ENCODE measurements at regions not wholly inside any gene's neighbourhood (a gene's known extent, or its start where the extent isn't known, plus 50 kb on each side); places are given as distances from the start of the nearest gene placed in this dataset.
"Not testable (repeated sequence)": the region's sequence is repeated elsewhere in the genome, so short reads cannot be mapped to it uniquely, and the experiment has no call there.

DNA sequence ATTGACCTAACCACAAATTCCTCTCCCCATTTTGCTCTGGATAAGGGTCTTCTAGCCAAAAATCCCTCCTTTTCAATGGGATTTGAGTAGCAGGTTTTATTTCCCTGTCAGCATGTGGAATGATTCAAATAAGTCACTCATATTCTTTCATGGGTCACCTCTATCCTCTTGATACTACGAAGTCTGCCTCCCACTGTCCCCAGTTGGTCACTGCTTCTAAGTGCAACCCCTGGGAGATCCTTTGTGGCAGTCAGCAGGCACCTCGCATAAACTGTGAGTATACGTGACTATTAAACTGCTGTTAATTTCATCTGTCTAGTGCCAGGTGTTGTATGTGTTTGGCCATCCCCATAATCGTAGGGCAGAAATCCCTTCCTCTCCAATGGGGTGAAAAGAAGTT, 1667.9 kb upstream of the PCDH7 start:
- DNase-seq = no peak

DNA sequence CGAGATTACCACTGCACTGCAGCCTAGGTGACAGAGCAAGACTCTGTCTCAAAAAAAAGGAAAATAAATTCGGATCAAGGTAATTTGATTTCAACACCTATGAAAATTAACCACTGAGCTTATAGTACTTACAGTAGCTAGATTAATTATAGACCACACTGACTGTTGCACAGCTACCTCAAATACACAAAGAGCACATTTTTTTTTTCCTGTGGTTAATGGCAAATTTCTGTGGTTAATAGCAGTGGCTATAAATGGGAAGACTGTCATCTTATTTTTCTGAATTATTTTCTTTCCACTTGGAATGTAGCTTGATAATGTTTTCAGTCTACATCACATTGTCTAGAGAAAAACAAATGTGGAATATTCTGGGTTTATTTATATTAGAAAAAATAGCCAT, 1661.6 kb upstream of the PCDH7 start:
- no peak for DNase-seq

DNA sequence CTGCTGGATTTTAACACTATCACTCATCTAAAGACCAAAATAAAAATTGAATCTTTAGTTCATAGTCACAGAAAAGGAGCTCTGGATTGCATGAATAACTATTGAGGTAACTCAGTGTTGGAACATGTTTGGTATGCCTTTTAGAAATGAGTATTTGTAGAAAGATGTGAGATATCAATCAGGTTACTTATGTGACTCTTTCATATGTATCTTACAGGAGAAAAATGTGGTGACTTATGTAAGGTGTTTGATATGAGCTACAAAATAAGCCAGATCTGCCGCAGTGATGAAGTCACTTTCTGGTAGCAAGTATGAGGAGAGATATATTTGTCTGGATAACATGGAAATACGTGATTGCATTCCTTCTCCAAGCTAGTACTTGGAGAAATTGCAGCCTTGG, 1653.3 kb upstream of the PCDH7 start:
- no peak for DNase-seq

DNA sequence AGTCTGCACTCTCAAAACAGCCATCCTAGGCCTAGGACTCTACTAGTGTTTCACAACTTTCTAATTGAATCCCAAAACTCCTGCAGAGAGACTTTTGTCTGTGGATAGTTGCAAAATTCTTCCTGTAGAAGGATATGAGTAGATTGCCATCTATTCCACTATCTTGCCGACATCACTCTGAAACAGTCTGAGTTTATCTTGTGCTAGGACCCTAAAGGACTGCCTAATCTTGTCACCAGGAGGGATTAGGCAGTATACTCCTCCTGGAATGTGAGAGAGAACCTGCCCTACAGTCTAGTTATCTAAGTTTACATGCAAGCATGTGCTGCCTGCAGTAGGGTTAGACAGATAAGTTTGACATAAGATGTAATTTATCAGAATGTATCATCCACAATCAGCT, 1646.6 kb upstream of the PCDH7 start:
- no peak for DNase-seq

DNA sequence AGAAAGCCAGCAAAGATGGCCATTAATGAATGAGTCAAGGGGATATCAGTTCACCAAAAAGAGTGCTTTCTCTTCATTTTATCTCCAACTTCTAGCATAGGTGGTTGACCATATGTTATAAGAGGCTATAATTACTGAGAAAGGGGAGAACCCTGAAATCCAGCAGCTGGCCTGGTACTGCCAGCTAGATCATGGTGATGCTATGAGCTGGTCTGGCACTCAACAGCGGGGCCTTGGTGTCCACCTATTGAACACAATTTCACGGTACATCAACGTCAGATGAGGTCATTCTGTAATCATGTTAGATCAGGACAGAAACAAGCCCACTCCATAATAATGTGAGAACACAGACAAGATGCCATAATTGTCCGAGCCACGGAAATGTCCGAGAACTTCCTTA, 1644.8 kb upstream of the PCDH7 start:
- no peak for DNase-seq

DNA sequence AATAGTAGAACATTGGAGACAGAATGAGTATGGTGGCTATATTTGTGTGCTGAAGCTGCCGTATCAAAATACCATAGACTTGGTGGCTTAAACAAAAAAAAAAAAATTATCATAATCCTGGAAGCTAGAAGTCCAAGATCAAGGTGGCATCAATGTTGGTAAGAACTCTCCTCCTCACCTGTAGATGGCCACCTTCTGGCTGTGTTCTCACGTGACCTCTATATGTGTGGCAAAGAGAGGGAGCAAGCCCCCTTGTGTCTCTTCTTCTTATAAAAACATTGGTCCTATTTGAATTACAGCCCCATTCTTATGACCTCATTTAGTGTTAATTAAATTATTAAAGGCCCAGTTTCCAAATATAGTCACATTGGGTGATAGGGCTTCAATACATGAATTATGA, 1640.9 kb upstream of the PCDH7 start:
- DNase-seq = no peak

DNA sequence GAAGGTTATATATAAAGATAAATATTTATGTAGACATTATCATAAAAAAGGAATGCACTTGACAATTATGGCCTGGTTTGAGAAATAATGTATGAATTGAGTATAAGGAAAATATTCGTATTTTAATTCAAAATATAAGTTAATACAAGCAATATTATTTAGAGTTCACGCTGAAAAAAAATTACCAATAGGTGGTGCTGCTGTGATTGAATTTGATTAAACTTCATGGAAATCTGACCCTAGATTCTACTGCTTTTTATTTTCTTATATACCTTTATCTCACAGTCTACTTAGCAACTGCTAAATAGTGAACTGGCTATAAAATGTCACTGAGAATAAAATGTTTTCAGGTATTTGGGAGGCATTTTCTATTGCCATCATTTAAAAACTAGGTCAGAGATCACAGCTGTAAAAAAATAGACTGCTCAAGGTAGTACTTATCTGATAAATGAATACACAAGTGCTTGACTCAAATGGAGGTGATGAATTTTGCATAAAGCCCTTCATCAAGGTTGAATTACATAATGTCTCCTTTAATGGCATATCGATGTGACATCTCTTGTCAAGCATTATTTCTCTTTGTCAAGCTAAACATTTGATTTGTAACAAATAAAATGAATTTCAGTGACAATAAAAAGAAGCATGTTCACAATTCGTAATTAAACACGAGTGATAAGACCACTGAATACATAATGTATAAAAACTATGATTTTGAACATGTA, 1638.8 kb upstream of the PCDH7 start:
- no peak for DNase-seq

DNA sequence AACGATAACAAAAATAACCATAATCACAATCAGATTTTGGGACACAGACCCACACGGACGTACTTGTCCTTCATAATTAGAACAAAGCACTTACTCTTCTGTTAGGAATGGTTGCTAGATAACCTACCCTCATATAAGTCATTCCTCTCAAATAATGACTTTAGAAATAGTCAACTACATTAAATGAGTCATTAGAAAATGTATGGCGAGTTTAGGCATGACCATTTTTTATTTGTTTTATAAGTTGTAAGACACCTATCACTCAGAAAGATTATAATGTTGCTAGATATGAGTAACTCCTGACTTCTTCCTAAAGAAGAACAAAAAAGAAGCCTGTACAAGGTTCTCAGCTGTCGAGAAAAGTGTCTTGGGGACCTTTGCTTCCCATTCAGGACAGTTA, 1637.5 kb upstream of the PCDH7 start:
- no peak for DNase-seq

DNA sequence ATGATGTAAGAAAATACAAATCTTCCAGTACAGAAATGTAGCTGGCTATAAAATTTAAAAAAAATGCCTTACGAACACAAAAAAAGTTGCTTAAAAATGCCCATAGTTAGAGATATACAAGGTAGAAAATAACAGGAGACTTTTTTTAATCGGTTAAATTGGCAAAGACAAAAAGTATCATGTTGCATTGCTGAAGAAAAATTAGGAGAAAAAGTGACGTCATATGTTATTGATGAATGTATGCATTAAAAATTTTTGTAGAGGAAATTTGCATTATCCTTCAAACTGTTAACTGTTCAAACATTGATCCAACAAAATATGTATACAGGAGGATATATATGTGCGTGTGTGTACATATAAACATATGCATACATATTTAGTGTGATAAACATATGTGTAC, 1634.4 kb upstream of the PCDH7 start:
- DNase-seq = no peak

DNA sequence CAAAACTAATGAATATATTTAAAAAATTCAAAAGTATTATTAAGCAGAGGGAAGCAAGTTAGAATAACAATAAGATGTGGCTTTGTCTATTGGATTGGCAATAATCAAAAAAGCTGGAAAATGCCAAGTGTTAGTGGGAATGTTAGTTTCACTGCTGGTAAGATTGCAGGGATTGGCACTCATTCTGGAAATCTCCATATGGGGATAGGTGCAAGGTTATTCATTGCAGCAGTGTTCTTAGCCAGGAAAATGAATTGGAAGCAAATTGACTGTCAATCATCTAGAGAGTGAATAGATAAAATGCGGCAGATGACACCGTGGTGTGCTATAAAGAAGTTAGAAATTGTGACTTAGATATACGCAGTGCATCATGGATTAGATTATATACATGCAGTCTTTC, 1615.5 kb upstream of the PCDH7 start:
- peak in 1 of 2 experiments; percentile 6 for DNase-seq

DNA sequence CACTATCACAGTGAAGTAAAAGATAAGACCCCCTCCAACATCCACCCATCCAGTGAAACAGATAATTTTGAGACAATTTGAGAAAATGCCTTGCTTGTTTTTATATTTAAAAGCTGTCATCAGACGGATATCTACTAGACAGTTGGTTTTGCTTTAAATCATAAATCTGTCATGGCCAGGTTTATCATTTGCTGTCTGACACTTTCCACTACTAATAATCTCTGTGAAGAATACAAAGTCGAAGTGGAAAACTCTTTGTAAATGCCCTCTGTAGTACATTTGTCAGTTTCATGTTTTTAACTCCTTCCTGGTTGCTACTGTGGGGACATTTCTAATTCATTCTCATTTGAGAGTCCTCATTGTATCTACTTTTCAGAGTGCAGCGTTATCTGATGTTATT, 1606.2 kb upstream of the PCDH7 start:
- DNase-seq = no peak

DNA sequence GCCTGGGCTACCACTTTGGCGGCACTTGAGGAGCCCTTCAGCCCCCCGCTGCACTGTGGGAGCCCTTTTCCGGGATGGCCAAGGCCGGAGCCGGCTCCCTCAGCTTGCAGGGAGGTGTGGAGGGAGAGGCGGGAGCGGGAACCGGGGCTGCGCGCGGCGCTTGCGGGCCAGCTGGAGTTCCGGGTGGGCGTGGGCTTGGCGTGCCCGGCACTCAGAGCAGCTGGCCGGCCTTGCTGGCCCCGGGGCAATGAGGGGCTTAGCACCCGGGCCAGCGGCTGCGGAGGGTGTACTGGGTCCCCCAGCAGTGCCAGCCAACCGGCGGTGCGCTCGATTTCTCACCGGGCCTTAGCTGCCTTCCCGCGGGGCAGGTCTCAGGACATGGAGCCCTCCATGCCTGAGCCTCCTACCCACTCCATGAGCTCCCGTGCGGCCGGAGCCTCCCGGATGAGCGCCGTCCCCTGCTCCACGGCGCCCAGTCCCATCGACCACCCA, 1602.9 kb upstream of the PCDH7 start:
- not testable (repeated sequence) for DNase-seq

DNA sequence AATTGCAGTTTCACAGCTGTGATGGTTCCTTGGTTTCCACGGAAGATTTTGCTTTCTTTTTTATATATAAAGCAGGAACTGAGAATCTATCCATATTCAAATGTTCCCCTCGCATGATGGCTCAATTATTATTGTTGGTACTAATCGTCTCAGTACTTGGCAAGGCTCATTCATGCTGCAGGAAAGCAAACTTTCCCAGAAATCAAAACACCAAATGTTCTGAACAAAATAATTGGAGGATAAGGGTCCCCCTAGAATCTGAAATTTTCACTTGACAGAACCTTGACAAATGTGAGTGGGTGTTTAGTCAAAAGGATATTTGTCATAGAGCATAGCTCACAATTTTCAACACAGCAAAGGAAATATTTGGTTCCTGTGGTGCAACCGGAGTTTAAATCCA, 1598.6 kb upstream of the PCDH7 start:
- DNase-seq = no peak

DNA sequence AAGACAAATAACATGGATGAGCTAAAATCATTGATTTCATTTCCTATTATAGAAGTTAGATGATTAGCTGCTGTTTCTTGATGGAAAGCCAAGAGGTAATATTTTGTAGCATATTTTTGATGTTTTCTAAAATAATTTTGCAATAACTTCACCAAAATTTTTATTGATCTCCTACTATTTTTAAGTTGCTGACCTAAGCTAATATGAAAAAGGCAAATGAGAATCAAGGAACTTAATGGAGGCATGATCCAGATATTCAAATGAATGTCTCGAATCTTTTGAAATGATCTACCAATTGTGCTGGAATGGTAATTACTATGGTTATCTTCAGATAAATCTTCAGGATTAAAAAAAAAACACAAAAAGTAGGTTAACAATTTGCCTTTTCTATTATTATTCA, 1591.4 kb upstream of the PCDH7 start:
- DNase-seq = no peak

DNA sequence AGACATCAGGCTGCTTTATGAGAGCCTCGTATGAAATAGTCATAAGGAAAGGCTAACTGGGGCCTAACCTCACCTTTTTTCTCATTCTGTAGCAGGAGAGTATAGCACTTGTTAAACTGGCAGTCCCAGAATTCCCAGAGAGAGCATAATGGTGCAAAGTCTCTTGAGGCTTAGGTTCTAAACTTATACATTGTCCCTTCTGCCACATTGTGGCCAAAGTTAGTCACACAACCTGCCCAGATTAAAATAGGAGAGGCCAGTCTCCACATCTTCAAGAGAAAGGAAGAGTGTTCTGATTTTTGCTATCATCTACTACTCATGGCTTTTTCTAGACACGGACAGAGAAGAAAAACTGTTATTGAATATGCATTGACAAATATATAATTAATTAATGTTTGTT, 1588.9 kb upstream of the PCDH7 start:
- DNase-seq = no peak

DNA sequence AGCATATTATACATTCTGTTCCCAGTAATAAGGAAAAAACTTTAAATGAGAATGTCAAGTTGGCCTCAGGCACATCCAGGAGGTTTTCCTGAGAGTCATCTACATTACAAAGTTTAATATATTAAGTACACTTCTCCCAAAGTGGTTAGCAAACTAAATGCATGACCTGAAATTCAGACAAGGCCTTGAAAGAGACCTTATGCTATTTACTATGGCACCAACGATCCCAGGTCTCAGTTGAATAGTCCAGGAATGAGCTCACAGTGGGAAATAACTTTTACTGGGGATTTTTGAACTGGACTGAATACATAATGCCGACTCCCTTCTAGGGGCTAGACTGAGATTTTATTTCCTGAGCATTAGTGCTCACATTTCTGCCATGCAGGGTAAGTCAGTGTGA, 1577.5 kb upstream of the PCDH7 start:
- no peak for DNase-seq

DNA sequence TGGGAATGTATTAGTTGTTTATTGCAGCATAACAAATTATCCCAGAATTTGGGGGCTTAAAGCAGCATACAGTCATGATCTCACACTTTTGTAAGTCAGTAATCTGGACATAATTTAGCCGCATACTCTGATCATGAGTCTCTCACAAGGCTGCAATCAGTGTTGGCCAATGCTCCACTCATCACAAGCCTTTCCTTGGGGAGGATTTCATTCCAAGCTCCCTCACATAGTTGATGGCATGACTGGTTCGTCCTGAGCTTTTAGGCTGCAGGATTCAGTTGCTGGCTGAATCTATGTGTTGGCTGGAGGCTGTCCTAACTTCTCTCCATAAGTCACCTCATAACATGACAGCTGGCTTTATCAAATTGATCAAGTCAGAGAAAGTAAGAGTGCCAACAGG, 1568.6 kb upstream of the PCDH7 start:
- peak in 1 of 2 experiments; percentile 27 for DNase-seq

DNA sequence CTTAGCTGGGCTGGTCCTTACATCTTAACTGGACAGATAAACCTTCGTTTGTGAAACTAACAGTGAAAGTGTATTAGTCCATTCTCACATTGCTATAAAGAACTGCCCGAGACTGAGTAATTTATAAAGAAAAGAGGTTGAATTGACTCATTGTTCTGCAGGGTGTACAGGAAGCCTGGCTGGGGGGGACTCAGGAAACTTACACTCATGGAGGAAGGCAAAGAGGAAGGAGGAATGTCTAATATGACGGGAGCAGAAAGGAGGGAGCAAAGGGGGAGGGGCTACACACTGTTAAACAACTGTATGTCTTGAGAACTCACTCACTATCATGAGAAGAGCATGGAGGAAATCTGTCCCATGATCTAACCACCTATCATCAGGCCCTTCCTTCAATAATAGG, 1566.5 kb upstream of the PCDH7 start:
- DNase-seq = no peak

DNA sequence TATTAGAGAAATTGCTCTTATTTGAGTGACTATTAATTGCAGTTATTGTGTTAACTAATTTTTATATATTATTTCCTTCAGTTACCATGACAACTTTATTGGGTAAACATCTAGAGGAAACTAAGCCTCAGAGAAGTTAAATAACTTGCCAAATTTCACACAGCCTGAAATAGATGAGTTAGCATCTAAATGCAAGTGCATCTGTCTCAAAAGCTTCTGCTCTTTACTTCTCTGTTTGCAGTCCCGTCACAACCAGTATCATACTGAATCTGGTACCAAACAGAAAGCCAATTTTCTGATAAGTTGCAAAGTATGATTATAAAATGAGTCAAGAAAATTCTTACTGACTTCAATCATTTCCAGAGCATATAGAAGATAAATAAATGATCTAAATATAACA, 1544.9 kb upstream of the PCDH7 start:
- DNase-seq = no peak

DNA sequence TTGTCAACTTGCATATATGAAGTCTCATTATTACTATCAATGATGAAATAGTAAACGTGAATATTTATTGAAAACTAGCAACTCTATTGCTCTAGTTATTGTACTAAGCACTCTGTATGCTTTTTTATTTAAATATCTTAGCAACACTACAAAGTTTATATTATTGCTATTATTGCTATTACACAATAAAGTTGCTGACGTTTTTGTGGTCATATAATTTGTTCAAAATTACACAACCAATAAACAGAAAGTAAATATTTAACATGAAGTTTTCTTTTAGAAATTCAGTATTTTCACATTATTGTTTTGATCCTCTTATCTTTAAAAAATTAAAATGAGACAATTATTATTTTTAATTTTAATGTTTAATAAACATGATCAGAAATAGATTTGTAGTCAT, 1521.1 kb upstream of the PCDH7 start:
- no peak for DNase-seq

DNA sequence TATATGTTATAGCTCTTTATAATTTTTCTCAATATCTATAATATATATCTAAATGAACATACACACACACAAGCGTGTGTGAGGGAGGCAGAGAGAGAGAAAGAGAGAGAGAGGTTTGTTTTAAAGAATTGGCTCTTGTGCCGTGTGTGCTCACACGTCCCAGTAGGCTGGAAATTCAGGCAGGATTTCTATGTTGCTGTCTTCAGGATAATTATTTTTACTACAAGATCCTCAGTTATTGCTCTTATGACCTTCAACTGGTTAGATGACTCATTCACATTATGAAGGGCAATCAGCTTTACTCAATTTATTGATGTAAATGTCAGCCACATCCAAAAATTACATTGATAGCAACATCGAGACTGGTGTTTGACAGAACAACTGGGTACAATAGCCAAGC, 1520.7 kb upstream of the PCDH7 start:
- no peak for DNase-seq

DNA sequence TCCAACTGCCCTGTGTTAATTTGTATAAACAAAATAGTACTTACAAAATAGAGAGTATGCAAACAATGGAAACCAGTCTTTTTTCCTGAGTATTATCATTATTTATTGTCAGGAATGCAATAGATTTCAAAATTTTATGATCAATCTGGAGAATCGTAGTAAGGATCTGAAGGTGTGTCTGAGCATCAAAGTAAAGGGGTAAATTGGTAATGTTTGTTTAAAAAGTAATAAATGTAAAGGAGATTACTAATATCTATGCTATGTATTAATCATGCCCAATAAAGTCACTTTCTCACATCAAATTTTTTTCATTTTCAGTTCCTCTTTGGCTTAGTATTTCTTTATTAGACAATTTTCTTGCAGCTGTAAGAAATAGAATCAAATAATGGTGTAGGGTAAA, 1507.1 kb upstream of the PCDH7 start:
- no peak for DNase-seq

DNA sequence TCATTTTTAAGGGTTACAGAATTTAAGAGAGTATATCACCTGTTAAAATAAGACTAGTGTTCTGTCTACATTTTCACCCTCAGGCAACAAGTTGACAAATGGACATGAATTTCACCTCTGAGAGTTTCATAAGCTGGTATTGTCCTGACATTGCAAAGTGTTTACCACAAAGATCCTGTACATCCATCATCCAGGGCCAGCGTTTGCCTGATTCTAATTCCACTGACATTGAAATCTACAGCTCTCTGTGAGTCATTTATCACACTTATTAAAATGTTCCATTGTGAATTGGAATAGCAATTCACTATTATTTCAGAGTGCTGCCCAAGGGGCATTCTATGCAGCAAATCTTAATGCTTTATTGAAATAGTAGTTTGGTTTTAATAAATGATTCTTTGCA, 1499.4 kb upstream of the PCDH7 start:
- no peak for DNase-seq

DNA sequence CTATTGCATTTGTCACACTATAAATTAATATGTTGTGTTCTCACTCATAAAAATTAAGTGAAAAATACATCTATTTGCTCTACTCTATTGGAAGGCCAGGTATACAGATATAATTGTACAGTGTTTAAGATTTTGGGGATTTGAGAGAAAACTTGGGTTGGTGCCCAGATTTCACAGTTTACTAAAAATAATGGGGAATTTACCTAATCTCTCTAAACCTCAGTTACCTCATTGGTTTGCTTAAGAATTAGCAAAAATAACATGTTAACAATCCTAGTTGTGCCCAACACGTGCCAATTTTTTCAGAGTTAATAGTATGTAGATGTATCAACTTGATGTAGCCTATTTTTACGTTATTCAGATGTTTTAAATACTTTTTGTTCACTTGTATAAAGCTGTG, 1495.3 kb upstream of the PCDH7 start:
- no peak for DNase-seq

DNA sequence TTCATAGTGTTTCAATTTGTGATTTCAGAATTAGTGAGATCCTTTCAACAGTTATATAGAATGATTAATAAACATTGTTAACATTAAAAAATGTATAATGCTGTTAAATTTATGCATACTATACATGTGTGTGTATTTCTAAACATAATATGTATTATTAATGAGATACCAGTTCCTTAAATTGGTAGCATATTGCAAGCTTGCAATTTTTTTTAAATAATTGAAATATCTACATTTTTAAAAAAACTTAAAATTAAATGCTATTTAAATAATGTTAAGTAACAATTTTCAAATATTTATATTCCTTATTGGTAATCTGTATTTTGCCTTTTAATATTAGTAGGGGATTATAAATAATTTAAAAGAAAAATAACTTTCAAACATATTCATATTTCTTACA, 1479.5 kb upstream of the PCDH7 start:
- no peak for DNase-seq

DNA sequence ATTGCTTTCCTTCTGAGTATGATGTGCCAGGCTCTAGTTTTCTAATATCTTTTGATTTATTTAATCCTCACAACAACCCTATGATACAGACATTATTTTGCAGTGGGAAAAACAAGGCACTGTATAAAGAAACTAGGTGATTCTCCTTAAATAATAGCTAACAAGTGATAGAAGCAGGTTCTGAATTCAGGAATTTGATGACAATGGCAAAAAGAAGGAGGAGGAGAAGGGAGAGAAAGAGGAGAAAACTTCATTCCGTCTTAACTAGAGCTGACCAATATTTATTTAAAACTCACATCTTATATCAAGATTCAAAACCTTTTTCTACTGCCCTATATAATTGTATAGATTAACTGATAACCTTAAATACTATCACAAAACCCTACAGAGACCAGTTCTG, 1477.1 kb upstream of the PCDH7 start:
- DNase-seq = no peak
